Peyer's patch (tissue), 4 donors: ENCODE measurements at regions not wholly inside any gene's neighbourhood (a gene's known extent, or its start where the extent isn't known, plus 50 kb on each side); places are given as distances from the start of the nearest gene placed in this dataset.

Source experiments
- DNase-seq, 3 donors: peaks; one replicate each; pipeline ENCODE4 v3.0.0-alpha.2; 2017 to 2019
- H3K27ac ChIP-seq, 4 donors: fragments of 200-600 bp; sonication (generic); one replicate each; pipeline ENCODE4 v1.5.1; 2016 to 2019
- H3K27me3 ChIP-seq, 2 donors: fragments of 200-600 bp; sonication (generic); one replicate each; pipeline ENCODE4 v1.5.1; 2019
- H3K36me3 ChIP-seq, 3 donors: fragments of 200-600 bp; sonication (generic); one replicate each; pipeline ENCODE4 v1.5.1; 2016 to 2019
- H3K4me1 ChIP-seq, 4 donors: fragments of 200-600 bp; sonication (generic); one replicate each; pipeline ENCODE4 v1.5.1; 2016 to 2019
- H3K4me3 ChIP-seq, 4 donors: fragments of 200-600 bp; sonication (generic); 1 replicate in 3 of 4; 2 replicates in 1 of 4; pipeline ENCODE4 v1.5.1; 2016 to 2019; ENCODE audit warnings: mild to moderate bottlenecking in 1 of 4
- H3K9me3 ChIP-seq, 4 donors: fragments of 200-600 bp; sonication (generic); one replicate each; pipeline ENCODE4 v1.5.1; 2016 to 2019; ENCODE audit warnings: mild to moderate bottlenecking in 1 of 4
- CTCF ChIP-seq, 6 experiments: fragments of 450-650 bp in 4 of 6; fragments of 200-600 bp in 2 of 6; sonication (generic) in 1 of 6; IDR thresholded peaks; one replicate each; pipeline ENCODE4 v1.5.1; 2017 to 2019; ENCODE audit warnings: antibody characterized with exemption in 6 of 6, mild to moderate bottlenecking in 3 of 6, moderate library complexity in 1 of 6
- POLR2A ChIP-seq, 2 donors: fragments of 450-650 bp; IDR thresholded peaks; one replicate each; pipeline ENCODE4 v1.5.1; 2017; ENCODE audit warnings: antibody characterized with exemption in 2 of 2, mild to moderate bottlenecking in 2 of 2, moderate library complexity in 2 of 2

- H3K4me3 ChIP-seq = no peak overlapping the region
- H3K27me3 ChIP-seq = no peaks in the 10 kb centered on the region
- no peaks in the 10 kb centered on the region for H3K9me3 ChIP-seq
- no peak for TF ChIP-seq CTCF (IDR thresholded peaks at IDR 0.05)
- no peak for TF ChIP-seq POLR2A (IDR thresholded peaks at IDR 0.05)
- no peak overlapping the region for H3K27ac ChIP-seq
- no peak for DNase-seq
- no peaks in the 10 kb centered on the region for H3K36me3 ChIP-seq
- no peaks in the 10 kb centered on the region for H3K4me1 ChIP-seq
These were observed 178.6 kb downstream of the TMEM18 start for GRCh38 chr2:498493-499178.

GRCh38 chr2:497770-498492, 179.3 kb downstream of the TMEM18 start:
- Histone ChIP-seq H3K27ac (no peak overlapping the region), H3K27me3 (no peaks in the 10 kb centered on the region), H3K36me3 (no peaks in the 10 kb centered on the region), H3K9me3 (no peaks in the 10 kb centered on the region), H3K4me1 (no peaks in the 10 kb centered on the region), H3K4me3 (no peak overlapping the region)
- TF ChIP-seq POLR2A (IDR thresholded peaks at IDR 0.05) (no peak), CTCF (IDR thresholded peaks at IDR 0.05) (no peak)
- DNase-seq = no peak

- no peaks in the 10 kb centered on the region for H3K36me3 ChIP-seq
- H3K9me3 ChIP-seq = no peaks in the 10 kb centered on the region
- TF ChIP-seq POLR2A (IDR thresholded peaks at IDR 0.05) = no peak
- no peak for TF ChIP-seq CTCF (IDR thresholded peaks at IDR 0.05)
- DNase-seq = no peak
- no peak overlapping the region for H3K4me3 ChIP-seq
- H3K27me3 ChIP-seq = no peaks in the 10 kb centered on the region
- H3K27ac ChIP-seq = no peak overlapping the region
- no peaks in the 10 kb centered on the region for H3K4me1 ChIP-seq
These were observed 180.5 kb downstream of the TMEM18 start for GRCh38 chr2:496729-497128.

GRCh38 chr2:495745-496275, 181.4 kb downstream of the TMEM18 start:
- Histone ChIP-seq H3K4me3 (no peak overlapping the region), H3K27me3 (no peaks in the 10 kb centered on the region), H3K36me3 (no peaks in the 10 kb centered on the region), H3K4me1 (no peaks in the 10 kb centered on the region), H3K9me3 (no peaks in the 10 kb centered on the region), H3K27ac (no peak overlapping the region)
- DNase-seq = no peak
- TF ChIP-seq CTCF (IDR thresholded peaks at IDR 0.05) (no peak), POLR2A (IDR thresholded peaks at IDR 0.05) (no peak)

GRCh38 chr2:494853-495252, 182.4 kb downstream of the TMEM18 start:
- Histone ChIP-seq H3K4me1 (no peaks in the 10 kb centered on the region), H3K36me3 (no peaks in the 10 kb centered on the region), H3K9me3 (no peaks in the 10 kb centered on the region), H3K27ac (no peak overlapping the region), H3K27me3 (no peaks in the 10 kb centered on the region), H3K4me3 (no peak overlapping the region)
- DNase-seq = no peak
- TF ChIP-seq POLR2A (IDR thresholded peaks at IDR 0.05) = no peak
- no peak for TF ChIP-seq CTCF (IDR thresholded peaks at IDR 0.05)
